IMR-90 (cell line): ENCODE measurements at regions not wholly inside any gene's neighbourhood (a gene's known extent, or its start where the extent isn't known, plus 50 kb on each side); places are given as distances from the start of the nearest gene placed in this dataset.

ENCODE experiments used
- ATAC-seq: fragments of 200-7000 bp; cut with Tn5 transposase; 2 replicates; pipeline ENCODE4 v1.9.1; 2020; ENCODE audit warnings: low read depth, mild to moderate bottlenecking, moderate library complexity
- BruUV-seq: library from RNA; stranded (reverse); fragments of 400-500 nt; replicated peaks from 2 replicates; lab custom pipeline; 2021; lab: Mats Ljungman, UMichigan
- CTCF ChIA-PET: fragments of 300-600 bp; formaldehyde crosslinking; extraction: SDS; loops from one replicate; lab custom pipeline; 2021; ENCODE audit warnings: antibody characterized with exemption; lab: Yijun Ruan, JAX
- POLR2A ChIA-PET: fragments of 300-600 bp; sonication (Branson Sonifier 250); formaldehyde crosslinking; loops from one replicate; lab custom pipeline; 2022; ENCODE audit warnings: antibody characterized with exemption; ENCODE audit not compliant: unreplicated experiment; lab: Charles Lee
- DNase-seq: peaks from one replicate; pipeline ENCODE4 v3.0.0; 2013
- H2AFZ ChIP-seq: replicated peaks from 2 replicates; pipeline ENCODE3; 2013; ENCODE audit warnings: low read length, mild to moderate bottlenecking; ENCODE audit not compliant: poor library complexity
- H2AK5ac ChIP-seq: 2 replicates; pipeline ENCODE4 v1.6.1; 2013; ENCODE audit warnings: low read depth, low read length, inconsistent platforms
- H2AK9ac ChIP-seq: replicated peaks from 2 replicates; pipeline ENCODE3; 2013; ENCODE audit warnings: mild to moderate bottlenecking, low read depth, low read length, moderate library complexity; ENCODE audit not compliant: poor library complexity
- H2BK120ac ChIP-seq: 2 replicates; pipeline ENCODE4 v1.6.1; 2013; ENCODE audit warnings: low read depth, low read length, inconsistent platforms
- H2BK15ac ChIP-seq: 3 replicates; pipeline ENCODE4 v1.6.1; 2013; ENCODE audit warnings: low read depth, low read length, inconsistent platforms
- H2BK20ac ChIP-seq: 2 replicates; pipeline ENCODE4 v1.6.1; 2013; ENCODE audit warnings: low read depth, mild to moderate bottlenecking, inconsistent platforms, low read length, moderate library complexity
- H2BK5ac ChIP-seq: 2 replicates; pipeline ENCODE4 v1.6.1; 2013; ENCODE audit warnings: mild to moderate bottlenecking, low read depth, low read length, inconsistent platforms; ENCODE audit not compliant: poor library complexity, severe bottlenecking
- H3K14ac ChIP-seq: replicated peaks from 2 replicates; pipeline ENCODE4 v1.6.1; 2013; ENCODE audit warnings: low read depth, low read length, inconsistent platforms
- H3K18ac ChIP-seq: 2 replicates; pipeline ENCODE4 v1.6.1; 2013; ENCODE audit warnings: low read depth, low read length, control low read depth
- H3K23ac ChIP-seq: 2 replicates; pipeline ENCODE4 v1.6.1; 2013; ENCODE audit warnings: low read depth, low read length, inconsistent platforms
- H3K27ac ChIP-seq: 2 replicates; pipeline ENCODE4 v1.5.1; 2013; ENCODE audit warnings: mild to moderate bottlenecking, control low read depth, low read length; ENCODE audit not compliant: insufficient read depth
- H3K27me3 ChIP-seq: 2 replicates; pipeline ENCODE4 v1.6.1; 2013; ENCODE audit warnings: low read length; ENCODE audit not compliant: control insufficient read depth, insufficient read depth
- H3K36me3 ChIP-seq: 2 replicates; pipeline ENCODE4 v1.6.1; 2013; ENCODE audit warnings: low read length, mixed read lengths; ENCODE audit not compliant: control insufficient read depth, insufficient read depth
- H3K4ac ChIP-seq: 2 replicates; pipeline ENCODE4 v1.6.1; 2013; ENCODE audit warnings: low read depth, low read length, inconsistent platforms
- H3K4me1 ChIP-seq: 2 replicates; pipeline ENCODE4 v1.6.1; 2013; ENCODE audit warnings: low read length, mixed read lengths; ENCODE audit not compliant: control insufficient read depth, insufficient read depth
- H3K4me2 ChIP-seq: 2 replicates; pipeline ENCODE4 v1.6.1; 2013; ENCODE audit warnings: low read depth, mild to moderate bottlenecking, control low read depth, low read length, moderate library complexity
- H3K4me3 ChIP-seq: 2 replicates; pipeline ENCODE4 v1.5.1; 2013; ENCODE audit warnings: low read depth, mild to moderate bottlenecking, control low read depth, low read length, moderate library complexity; ENCODE audit not compliant: insufficient read depth
- H3K56ac ChIP-seq: 2 replicates; pipeline ENCODE4 v1.6.1; 2013; ENCODE audit warnings: low read length, inconsistent platforms; ENCODE audit not compliant: insufficient read depth; ENCODE audit errors: extremely low read depth
- H3K79me1 ChIP-seq, 2 experiments: 2 replicates each; pipeline ENCODE4 v1.6.1; 2013; ENCODE audit warnings: low read length in 2 of 2, inconsistent platforms in 1 of 2, low read depth in 1 of 2
- H3K9ac ChIP-seq: 2 replicates; pipeline ENCODE4 v1.6.1; 2013; ENCODE audit warnings: low read depth, low read length, control low read depth
- H3K9me1 ChIP-seq: 2 replicates; pipeline ENCODE4 v1.6.1; 2013; ENCODE audit warnings: low read length, inconsistent platforms; ENCODE audit not compliant: insufficient read depth
- H3K9me3 ChIP-seq: 2 replicates; pipeline ENCODE4 v1.6.1; 2013; ENCODE audit warnings: low read length; ENCODE audit not compliant: control insufficient read depth, insufficient read depth
- H4K20me1 ChIP-seq: 2 replicates; pipeline ENCODE4 v1.6.1; 2013; ENCODE audit warnings: low read length, inconsistent platforms; ENCODE audit not compliant: insufficient read depth
- H4K5ac ChIP-seq: 2 replicates; pipeline ENCODE4 v1.6.1; 2013; ENCODE audit warnings: mild to moderate bottlenecking, low read depth, low read length, control low read depth
- H4K8ac ChIP-seq, 2 experiments: 2 replicates each; pipeline ENCODE4 v1.6.1; 2013; ENCODE audit warnings: low read depth in 2 of 2, low read length in 2 of 2, control low read depth in 1 of 2, inconsistent platforms in 1 of 2
- H4K91ac ChIP-seq: 2 replicates; pipeline ENCODE4 v1.6.1; 2013; ENCODE audit warnings: low read depth, low read length, inconsistent platforms; ENCODE audit not compliant: insufficient read depth
- MXI1 ChIP-seq: IDR thresholded peaks from 2 replicates; pipeline ENCODE4 v1.6.1; 2012; ENCODE audit warnings: low read depth, mild to moderate bottlenecking, low read length, moderate library complexity, borderline replicate concordance
- RFX5 ChIP-seq: IDR thresholded peaks from 2 replicates; pipeline ENCODE4 v1.8.0; 2012; ENCODE audit warnings: low read depth, mild to moderate bottlenecking, low read length, moderate library complexity
- WGBS, 2 experiments: methylation state at CpG; one replicate each; pipeline versions ENCODE4 v1.1.5 to v1.1.7; 2013; ENCODE audit warnings: missing lambda C conversion rate in 2 of 2; ENCODE audit not compliant: insufficient read length in 1 of 2; ENCODE audit errors: extremely low coverage in 2 of 2; 5-methylcytosine and 5-hydroxymethylcytosine counted together
- dilution Hi-C: fragments of 300-500 bp; cut with HindIII; formaldehyde crosslinking; loops from one replicate; pipeline ENCODE4 v1.14.3; 2018; ENCODE audit warnings: low sequenced_read_pairs; ENCODE audit not compliant: unreplicated experiment
- in situ Hi-C: fragments of 300-500 bp; cut with MboI; formaldehyde crosslinking; loops from 3 replicates; pipeline ENCODE4 v1.14.3; 2019; ENCODE audit warnings: low sequenced_read_pairs, inconsistent platforms, mixed read lengths
- intact Hi-C: fragments of 100-400 bp; cut with micrococcal nuclease; formaldehyde crosslinking; loops from 2 replicates; pipeline ENCODE4 v1.10.0; 2022
- TF ChIP-seq, protein P1 (sequence below): fragments of 150-350 bp; IDR thresholded peaks from 2 replicates; pipeline ENCODE4 v1.6.1; 2017; ENCODE audit warnings: mild to moderate bottlenecking, antibody characterized with exemption, low read length, low read depth
- TF ChIP-seq, protein P2 (sequence below): conservative IDR thresholded peaks from 2 replicates; pipeline ENCODE4 v1.5.1; 2012; ENCODE audit warnings: mild to moderate bottlenecking, low read depth, low read length, improper control_type of control experiment

DNA sequence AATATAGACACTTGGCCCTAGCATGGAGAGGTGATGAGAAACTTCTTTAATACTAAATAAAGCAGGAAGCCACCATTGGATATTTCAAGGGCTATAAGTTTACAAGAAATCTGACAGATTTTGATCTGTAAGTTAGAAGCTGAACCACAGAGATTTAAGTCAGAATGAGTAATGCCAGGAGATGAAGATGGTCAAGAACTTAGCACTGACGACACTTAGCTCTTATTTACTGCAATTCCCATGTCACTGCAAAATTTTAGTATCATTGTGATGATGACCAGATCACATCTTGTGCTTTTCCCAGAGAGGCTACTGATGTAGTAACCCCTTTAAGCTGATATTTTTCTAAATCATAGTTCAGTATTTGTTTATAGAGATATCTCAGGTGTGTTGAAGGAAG lies 59.4 kb upstream of the CD96 start:
- intact Hi-C loops, result no loop called here
- WGBS, 2 experiments, result no CpG with 5 or more reads among the region's 1 CpG

More for the DNA sequence above, 59.4 kb upstream of the CD96 start:
- H3K18ac ChIP-seq, result no peak overlapping the region
- no peak overlapping the region for H2AFZ ChIP-seq
- no peaks in the 10 kb centered on the region for H3K36me3 ChIP-seq
- H3K23ac ChIP-seq, result no peak overlapping the region
- no peak overlapping the region for H3K4me2 ChIP-seq
- no peaks in the 10 kb centered on the region for H4K20me1 ChIP-seq
- H2BK120ac ChIP-seq, result no peak overlapping the region
- H3K79me1 ChIP-seq, result no peaks in the 10 kb centered on the region
- no peaks in the 10 kb centered on the region for H3K9me3 ChIP-seq
- H3K56ac ChIP-seq, result no peak overlapping the region
- no peak for DNase-seq
- no peak overlapping the region for H2BK5ac ChIP-seq
- H3K9ac ChIP-seq, result no peak overlapping the region
- H3K27ac ChIP-seq, result no peak overlapping the region
- peaks cover 2% of the 10 kb centered on the region; the same call in 1 of the 2 replicates for H3K4me1 ChIP-seq
- no peak overlapping the region for H2AK9ac ChIP-seq
- BruUV-seq, result no TSS peak
- dilution Hi-C loops, result no loop called here
- POLR2A ChIA-PET, result no interaction called here
- H2BK15ac ChIP-seq, result no peak overlapping the region
- no peaks in the 10 kb centered on the region for H3K9me1 ChIP-seq
- no peak overlapping the region for H3K4ac ChIP-seq
- no peak overlapping the region for H4K91ac ChIP-seq
- no peak overlapping the region for H2BK20ac ChIP-seq
- TF ChIP-seq RFX5, result no peak
- TF ChIP-seq, protein P1, sequence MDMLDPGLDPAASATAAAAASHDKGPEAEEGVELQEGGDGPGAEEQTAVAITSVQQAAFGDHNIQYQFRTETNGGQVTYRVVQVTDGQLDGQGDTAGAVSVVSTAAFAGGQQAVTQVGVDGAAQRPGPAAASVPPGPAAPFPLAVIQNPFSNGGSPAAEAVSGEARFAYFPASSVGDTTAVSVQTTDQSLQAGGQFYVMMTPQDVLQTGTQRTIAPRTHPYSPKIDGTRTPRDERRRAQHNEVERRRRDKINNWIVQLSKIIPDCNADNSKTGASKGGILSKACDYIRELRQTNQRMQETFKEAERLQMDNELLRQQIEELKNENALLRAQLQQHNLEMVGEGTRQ, result no peak
- TF ChIP-seq MXI1, result no peak
- TF ChIP-seq, protein P2, sequence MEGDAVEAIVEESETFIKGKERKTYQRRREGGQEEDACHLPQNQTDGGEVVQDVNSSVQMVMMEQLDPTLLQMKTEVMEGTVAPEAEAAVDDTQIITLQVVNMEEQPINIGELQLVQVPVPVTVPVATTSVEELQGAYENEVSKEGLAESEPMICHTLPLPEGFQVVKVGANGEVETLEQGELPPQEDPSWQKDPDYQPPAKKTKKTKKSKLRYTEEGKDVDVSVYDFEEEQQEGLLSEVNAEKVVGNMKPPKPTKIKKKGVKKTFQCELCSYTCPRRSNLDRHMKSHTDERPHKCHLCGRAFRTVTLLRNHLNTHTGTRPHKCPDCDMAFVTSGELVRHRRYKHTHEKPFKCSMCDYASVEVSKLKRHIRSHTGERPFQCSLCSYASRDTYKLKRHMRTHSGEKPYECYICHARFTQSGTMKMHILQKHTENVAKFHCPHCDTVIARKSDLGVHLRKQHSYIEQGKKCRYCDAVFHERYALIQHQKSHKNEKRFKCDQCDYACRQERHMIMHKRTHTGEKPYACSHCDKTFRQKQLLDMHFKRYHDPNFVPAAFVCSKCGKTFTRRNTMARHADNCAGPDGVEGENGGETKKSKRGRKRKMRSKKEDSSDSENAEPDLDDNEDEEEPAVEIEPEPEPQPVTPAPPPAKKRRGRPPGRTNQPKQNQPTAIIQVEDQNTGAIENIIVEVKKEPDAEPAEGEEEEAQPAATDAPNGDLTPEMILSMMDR, result no peak
- no peak overlapping the region for H2AK5ac ChIP-seq
- no peak overlapping the region for H4K8ac ChIP-seq
- H4K5ac ChIP-seq, result no peak overlapping the region
- CTCF ChIA-PET, result no interaction called here
- ATAC-seq, result no peak
- no peak overlapping the region for H3K14ac ChIP-seq
- no peak overlapping the region for H3K4me3 ChIP-seq
- no peaks in the 10 kb centered on the region for H3K27me3 ChIP-seq
- in situ Hi-C loops, result no loop called here
